Liver (tissue), 8 donors: ENCODE measurements at regions not wholly inside any gene's neighbourhood (a gene's known extent, or its start where the extent isn't known, plus 50 kb on each side); places are given as distances from the start of the nearest gene placed in this dataset.
A peak's percentile ranks its signal among the peaks of the same experiment; 100 is the strongest.

Experiments
- DNase-seq: peaks from one replicate; pipeline ENCODE4 v3.0.0-alpha.2; 2017; ENCODE audit warnings: low spot score
- H3K27ac ChIP-seq, 2 donors: one replicate each; pipeline ENCODE4 v1.7.0; 2013; ENCODE audit warnings: inconsistent platforms in 2 of 2, low read length in 2 of 2, control low read depth in 1 of 2, low read depth in 1 of 2, mild to moderate bottlenecking in 1 of 2
- H3K27me3 ChIP-seq, 4 donors: one replicate each; pipeline versions ENCODE4 v1.6.1 to v1.7.0; 2013; ENCODE audit warnings: low read length in 3 of 4, inconsistent platforms in 1 of 4, mild to moderate bottlenecking in 1 of 4, moderate library complexity in 1 of 4; ENCODE audit not compliant: control insufficient read depth in 4 of 4, insufficient read depth in 4 of 4
- H3K36me3 ChIP-seq, 4 donors: one replicate each; pipeline versions ENCODE4 v1.6.1 to v1.7.0; 2013; ENCODE audit warnings: low read length in 3 of 4, mild to moderate bottlenecking in 3 of 4, low read depth in 1 of 4, moderate library complexity in 1 of 4; ENCODE audit not compliant: control insufficient read depth in 4 of 4, insufficient read depth in 3 of 4
- H3K4me1 ChIP-seq, 4 donors: one replicate each; pipeline versions ENCODE4 v1.6.1 to v1.7.0; 2013; ENCODE audit warnings: low read length in 3 of 4, mild to moderate bottlenecking in 3 of 4, moderate library complexity in 1 of 4; ENCODE audit not compliant: control insufficient read depth in 4 of 4, insufficient read depth in 4 of 4
- H3K4me3 ChIP-seq, 3 donors: one replicate each; pipeline versions ENCODE4 v1.6.1 to v1.7.0; 2013; ENCODE audit warnings: low read length in 3 of 3, control low read depth in 1 of 3, low read depth in 1 of 3, mild to moderate bottlenecking in 1 of 3
- H3K9ac ChIP-seq, 2 donors: one replicate each; pipeline ENCODE4 v1.7.0; 2013; ENCODE audit warnings: low read length in 2 of 2, mild to moderate bottlenecking in 2 of 2, moderate library complexity in 2 of 2, control low read depth in 1 of 2, low read depth in 1 of 2
- H3K9me3 ChIP-seq, 4 donors: one replicate each; pipeline versions ENCODE4 v1.6.1 to v1.7.0; 2013; ENCODE audit warnings: low read length in 3 of 4; ENCODE audit not compliant: control insufficient read depth in 4 of 4
- EGR1 ChIP-seq, 2 donors: IDR thresholded peaks; 2 replicates each; pipeline ENCODE4 v1.6.1; 2016 to 2018; ENCODE audit warnings: antibody characterized with exemption in 2 of 2, low read depth in 2 of 2
- FOXA1 ChIP-seq: IDR thresholded peaks from 2 replicates; pipeline ENCODE4 v1.6.1; 2016; ENCODE audit warnings: antibody characterized with exemption
- GABPA ChIP-seq, 2 donors: IDR thresholded peaks in 1 of 2; conservative IDR thresholded peaks in 1 of 2; 2 replicates each; pipeline ENCODE4 v1.6.1; 2016; ENCODE audit warnings: antibody characterized with exemption in 2 of 2, mild to moderate bottlenecking in 1 of 2, moderate library complexity in 1 of 2
- HNF4A ChIP-seq, 2 donors: conservative IDR thresholded peaks; 2 replicates each; pipeline ENCODE4 v1.6.1; 2016; ENCODE audit warnings: antibody characterized with exemption in 2 of 2, mild to moderate bottlenecking in 2 of 2
- HNF4G ChIP-seq: IDR thresholded peaks from 2 replicates; pipeline ENCODE4 v1.6.1; 2016; ENCODE audit warnings: antibody characterized with exemption
- JUND ChIP-seq, 2 donors: IDR thresholded peaks; 2 replicates each; pipeline ENCODE4 v1.6.1; 2016; ENCODE audit warnings: antibody characterized with exemption in 2 of 2
- NR2F2 ChIP-seq: IDR thresholded peaks from 2 replicates; pipeline ENCODE4 v1.6.1; 2016; ENCODE audit warnings: antibody characterized with exemption
- RAD21 ChIP-seq, 2 donors: IDR thresholded peaks; 2 replicates each; pipeline ENCODE4 v1.6.1; 2016; ENCODE audit warnings: antibody characterized with exemption in 2 of 2, mild to moderate bottlenecking in 2 of 2
- RXRA ChIP-seq, 2 donors: IDR thresholded peaks; 2 replicates each; pipeline ENCODE4 v1.6.1; 2017 to 2018; ENCODE audit warnings: antibody characterized with exemption in 2 of 2, mild to moderate bottlenecking in 1 of 2
- SP1 ChIP-seq: IDR thresholded peaks from 2 replicates; pipeline ENCODE4 v1.6.1; 2018; ENCODE audit warnings: antibody characterized with exemption, mild to moderate bottlenecking
- TAF1 ChIP-seq: conservative IDR thresholded peaks from 2 replicates; pipeline ENCODE4 v1.6.1; 2016; ENCODE audit warnings: antibody characterized with exemption, mild to moderate bottlenecking
- YY1 ChIP-seq: IDR thresholded peaks from 2 replicates; pipeline ENCODE4 v1.6.1; 2016; ENCODE audit warnings: antibody characterized with exemption, mild to moderate bottlenecking
- ZBTB33 ChIP-seq: IDR thresholded peaks from 2 replicates; pipeline ENCODE4 v1.6.1; 2016; ENCODE audit warnings: antibody characterized with exemption
- WGBS: extraction: QIAGEN DNeasy Blood & Tissue Kit; methylation state at CpG from one replicate; pipeline ENCODE4 v1.1.7; 2013; 5-methylcytosine and 5-hydroxymethylcytosine counted together
- TF ChIP-seq, protein P1 (sequence below): IDR thresholded peaks from 2 replicates; pipeline ENCODE4 v1.6.1; 2016; ENCODE audit warnings: antibody characterized with exemption, mild to moderate bottlenecking
- TF ChIP-seq, protein P2 (sequence below): IDR thresholded peaks from 2 replicates; pipeline ENCODE4 v1.6.1; 2016; ENCODE audit warnings: antibody characterized with exemption
- TF ChIP-seq, protein P3 (sequence below): IDR thresholded peaks from 2 replicates; pipeline ENCODE4 v1.6.1; 2016; ENCODE audit warnings: antibody characterized with exemption
- TF ChIP-seq, protein P4 (sequence below): fragments of 150-350 bp; IDR thresholded peaks from 2 replicates; pipeline ENCODE4 v1.5.1; 2017; ENCODE audit warnings: improper control_type of control experiment, low read depth, low read length; ENCODE audit not compliant: missing input control
- donor health status: healthy.
- donor health status: healthy.
- donor health status: healthy.
- donor health status: healthy.
- donor health status: healthy.

DNA sequence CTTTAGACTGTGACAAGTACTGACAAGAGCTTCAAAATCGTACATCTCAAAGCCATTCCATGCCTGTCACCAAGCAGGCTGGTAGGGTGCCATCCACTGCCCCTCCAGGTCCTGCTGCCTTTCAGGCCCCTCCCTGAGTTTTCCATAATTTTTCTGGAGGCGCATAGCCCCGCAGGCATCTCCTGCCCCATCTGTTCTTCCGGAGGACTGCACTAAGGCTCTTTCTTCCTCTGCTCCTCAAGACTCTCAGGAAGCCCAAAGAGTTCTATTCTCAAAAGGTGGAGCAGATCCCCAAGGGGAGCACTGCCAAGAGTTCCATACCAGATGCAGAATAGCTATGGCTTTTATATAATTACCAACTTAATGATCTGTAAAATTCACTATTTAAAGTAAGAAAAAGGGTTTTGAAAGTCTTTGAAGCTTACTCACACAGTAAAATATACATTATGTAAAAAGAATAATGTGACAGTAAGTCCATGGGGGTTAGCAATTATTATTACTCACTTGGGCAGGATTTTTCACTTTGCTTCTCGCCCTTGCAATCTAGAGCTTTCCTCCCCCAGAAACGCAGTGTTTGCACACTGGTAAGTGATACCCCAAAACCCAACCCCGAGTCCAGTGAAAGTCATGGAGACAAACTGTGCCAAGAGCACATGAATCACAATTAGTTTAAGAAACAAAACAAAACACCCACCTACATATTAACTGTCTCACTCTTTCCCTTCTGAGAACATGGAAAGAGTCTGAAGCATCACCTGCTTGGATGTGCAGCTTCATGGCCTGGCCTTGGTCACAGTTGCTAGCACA, 114.1 kb upstream of the DAPK1 start:
- DNase-seq, result no peak
- 93% methylated on average over 7 of the region's 7 CpGs for WGBS
- TF ChIP-seq, protein P1, sequence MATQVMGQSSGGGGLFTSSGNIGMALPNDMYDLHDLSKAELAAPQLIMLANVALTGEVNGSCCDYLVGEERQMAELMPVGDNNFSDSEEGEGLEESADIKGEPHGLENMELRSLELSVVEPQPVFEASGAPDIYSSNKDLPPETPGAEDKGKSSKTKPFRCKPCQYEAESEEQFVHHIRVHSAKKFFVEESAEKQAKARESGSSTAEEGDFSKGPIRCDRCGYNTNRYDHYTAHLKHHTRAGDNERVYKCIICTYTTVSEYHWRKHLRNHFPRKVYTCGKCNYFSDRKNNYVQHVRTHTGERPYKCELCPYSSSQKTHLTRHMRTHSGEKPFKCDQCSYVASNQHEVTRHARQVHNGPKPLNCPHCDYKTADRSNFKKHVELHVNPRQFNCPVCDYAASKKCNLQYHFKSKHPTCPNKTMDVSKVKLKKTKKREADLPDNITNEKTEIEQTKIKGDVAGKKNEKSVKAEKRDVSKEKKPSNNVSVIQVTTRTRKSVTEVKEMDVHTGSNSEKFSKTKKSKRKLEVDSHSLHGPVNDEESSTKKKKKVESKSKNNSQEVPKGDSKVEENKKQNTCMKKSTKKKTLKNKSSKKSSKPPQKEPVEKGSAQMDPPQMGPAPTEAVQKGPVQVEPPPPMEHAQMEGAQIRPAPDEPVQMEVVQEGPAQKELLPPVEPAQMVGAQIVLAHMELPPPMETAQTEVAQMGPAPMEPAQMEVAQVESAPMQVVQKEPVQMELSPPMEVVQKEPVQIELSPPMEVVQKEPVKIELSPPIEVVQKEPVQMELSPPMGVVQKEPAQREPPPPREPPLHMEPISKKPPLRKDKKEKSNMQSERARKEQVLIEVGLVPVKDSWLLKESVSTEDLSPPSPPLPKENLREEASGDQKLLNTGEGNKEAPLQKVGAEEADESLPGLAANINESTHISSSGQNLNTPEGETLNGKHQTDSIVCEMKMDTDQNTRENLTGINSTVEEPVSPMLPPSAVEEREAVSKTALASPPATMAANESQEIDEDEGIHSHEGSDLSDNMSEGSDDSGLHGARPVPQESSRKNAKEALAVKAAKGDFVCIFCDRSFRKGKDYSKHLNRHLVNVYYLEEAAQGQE, result no peak
- TF ChIP-seq NR2F2, result no peak
- TF ChIP-seq TAF1, result no peak
- TF ChIP-seq RAD21 (IDR thresholded peaks at IDR 0.05), result no peak
- TF ChIP-seq HNF4G, result no peak
- TF ChIP-seq RXRA (IDR thresholded peaks at IDR 0.05), result no peak
- no peak for TF ChIP-seq JUND (IDR thresholded peaks at IDR 0.05)
- no peak for TF ChIP-seq FOXA1
- TF ChIP-seq, protein P2, sequence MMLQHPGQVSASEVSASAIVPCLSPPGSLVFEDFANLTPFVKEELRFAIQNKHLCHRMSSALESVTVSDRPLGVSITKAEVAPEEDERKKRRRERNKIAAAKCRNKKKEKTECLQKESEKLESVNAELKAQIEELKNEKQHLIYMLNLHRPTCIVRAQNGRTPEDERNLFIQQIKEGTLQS, result no peak
- TF ChIP-seq SP1, result no peak
- TF ChIP-seq, protein P3, sequence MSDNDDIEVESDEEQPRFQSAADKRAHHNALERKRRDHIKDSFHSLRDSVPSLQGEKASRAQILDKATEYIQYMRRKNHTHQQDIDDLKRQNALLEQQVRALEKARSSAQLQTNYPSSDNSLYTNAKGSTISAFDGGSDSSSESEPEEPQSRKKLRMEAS, result no peak
- TF ChIP-seq, protein P4, sequence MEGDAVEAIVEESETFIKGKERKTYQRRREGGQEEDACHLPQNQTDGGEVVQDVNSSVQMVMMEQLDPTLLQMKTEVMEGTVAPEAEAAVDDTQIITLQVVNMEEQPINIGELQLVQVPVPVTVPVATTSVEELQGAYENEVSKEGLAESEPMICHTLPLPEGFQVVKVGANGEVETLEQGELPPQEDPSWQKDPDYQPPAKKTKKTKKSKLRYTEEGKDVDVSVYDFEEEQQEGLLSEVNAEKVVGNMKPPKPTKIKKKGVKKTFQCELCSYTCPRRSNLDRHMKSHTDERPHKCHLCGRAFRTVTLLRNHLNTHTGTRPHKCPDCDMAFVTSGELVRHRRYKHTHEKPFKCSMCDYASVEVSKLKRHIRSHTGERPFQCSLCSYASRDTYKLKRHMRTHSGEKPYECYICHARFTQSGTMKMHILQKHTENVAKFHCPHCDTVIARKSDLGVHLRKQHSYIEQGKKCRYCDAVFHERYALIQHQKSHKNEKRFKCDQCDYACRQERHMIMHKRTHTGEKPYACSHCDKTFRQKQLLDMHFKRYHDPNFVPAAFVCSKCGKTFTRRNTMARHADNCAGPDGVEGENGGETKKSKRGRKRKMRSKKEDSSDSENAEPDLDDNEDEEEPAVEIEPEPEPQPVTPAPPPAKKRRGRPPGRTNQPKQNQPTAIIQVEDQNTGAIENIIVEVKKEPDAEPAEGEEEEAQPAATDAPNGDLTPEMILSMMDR, result no peak
- no peak for TF ChIP-seq ZBTB33
- Histone ChIP-seq H3K4me1 (peaks cover 11 to 38% (median 26%) of the 10 kb centered on the region in 4 donors), H3K9ac (no peak overlapping the region), H3K4me3 (no peak overlapping the region), H3K27ac (no peak overlapping the region), H3K27me3 (no peaks in the 10 kb centered on the region), H3K9me3 (no peaks in the 10 kb centered on the region), H3K36me3 (no peaks in the 10 kb centered on the region)

GRCh38 chr9:87386490-87387025, 111.1 kb upstream of the DAPK1 start:
- H3K4me1 ChIP-seq, result peaks cover 8 to 17% (median 12%) of the 10 kb centered on the region in 4 donors
- H3K27ac ChIP-seq, result no peak overlapping the region
- H3K36me3 ChIP-seq, result no peaks in the 10 kb centered on the region
- no peak overlapping the region for H3K9ac ChIP-seq
- no peaks in the 10 kb centered on the region for H3K9me3 ChIP-seq
- no peak overlapping the region for H3K4me3 ChIP-seq
- H3K27me3 ChIP-seq, result no peaks in the 10 kb centered on the region
- DNase-seq, result no peak
- WGBS, result 26% methylated on average over 2 of the region's 2 CpGs
- TF ChIP-seq RAD21 (IDR thresholded peaks at IDR 0.05) (peak; percentile 47 to 52), TAF1 (no peak), RXRA (IDR thresholded peaks at IDR 0.05) (peak in 1 of 2 donors; percentile 68), NR2F2 (no peak), JUND (IDR thresholded peaks at IDR 0.05) (no peak), GABPA (IDR thresholded peaks at IDR 0.05 in 1 of 2, conservative IDR thresholded peaks at IDR 0.05 in 1 of 2) (no peak), ZBTB33 (no peak), YY1 (peak; percentile 36), FOXA1 (peak; percentile 92), HNF4A (conservative IDR thresholded peaks at IDR 0.05) (peak in 1 of 2 donors; percentile 41), EGR1 (IDR thresholded peaks at IDR 0.05; ENCODE audit: low read depth in 2 of 2) (no peak), HNF4G (no peak), SP1 (peak; percentile 23)
- TF ChIP-seq, protein P4, result no peak
